ENCODE measurements at regions not wholly inside any gene's neighbourhood (a gene's known extent, or its start where the extent isn't known, plus 50 kb on each side); places are given as distances from the start of the nearest gene placed in this dataset.
A peak's percentile ranks its signal among the peaks of the same experiment; 100 is the strongest.
"Not testable (repeated sequence)": the region's sequence is repeated elsewhere in the genome, so short reads cannot be mapped to it uniquely, and the experiment has no call there.

GRCh38 chrX:120752431-120753082, 122.7 kb upstream of the C1GALT1C1 start:
- no peak for DNase-seq

DNA sequence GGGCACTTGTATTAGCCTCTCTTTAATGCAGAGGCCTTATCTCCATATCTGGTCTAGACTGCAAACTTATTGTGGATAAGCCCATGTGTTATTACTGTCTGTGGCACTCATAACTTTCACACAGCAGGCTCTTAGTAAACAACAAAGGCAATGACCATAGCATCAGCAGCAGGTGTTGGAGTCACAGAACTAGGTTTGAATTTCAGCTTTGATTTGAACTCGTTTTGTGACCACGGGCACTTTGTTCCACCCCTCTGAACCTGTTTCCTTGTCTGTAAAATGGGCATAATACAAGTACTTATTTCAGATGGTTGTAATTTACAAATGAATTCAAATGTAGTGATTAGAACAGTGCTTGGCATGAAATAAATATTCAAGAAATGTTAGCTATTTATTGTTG, 121.8 kb upstream of the C1GALT1C1 start:
- DNase-seq: no peak

- no peak for DNase-seq
Measured at GRCh38 chrX:120750381-120750780, 120.5 kb upstream of the C1GALT1C1 start.

GRCh38 chrX:120749141-120749846, 119.4 kb upstream of the C1GALT1C1 start:
- no peak for DNase-seq

- no peak for DNase-seq
Measured at GRCh38 chrX:120746153-120746552, 116.3 kb upstream of the C1GALT1C1 start.

GRCh38 chrX:120742946-120743665, 113.3 kb upstream of the C1GALT1C1 start:
- no peak for DNase-seq

GRCh38 chrX:120741452-120741851, 111.6 kb upstream of the C1GALT1C1 start:
- no peak for DNase-seq

GRCh38 chrX:120740072-120740471, 110.2 kb upstream of the C1GALT1C1 start:
- no peak for DNase-seq

- no peak for DNase-seq
Measured at GRCh38 chrX:120739300-120739699, 109.4 kb upstream of the C1GALT1C1 start.

DNA sequence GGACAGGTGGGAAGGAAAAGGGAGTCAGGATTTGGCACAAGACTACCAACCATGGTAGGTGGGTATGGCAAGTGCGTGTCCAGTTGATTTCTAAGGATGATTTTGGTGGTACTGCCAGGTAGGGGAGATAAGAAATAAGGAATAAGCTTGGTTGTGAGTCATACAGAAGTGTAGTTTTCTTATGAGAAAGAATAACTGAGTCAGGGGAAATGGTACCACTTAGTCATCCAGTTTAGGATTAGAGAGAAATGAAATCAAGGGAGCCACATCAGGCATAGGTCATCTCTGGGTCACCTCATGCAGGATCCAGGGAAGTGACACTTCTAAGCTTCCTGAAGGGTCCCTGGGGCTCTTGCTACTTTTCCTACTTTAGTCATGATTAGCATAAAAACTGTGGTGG, 107.1 kb upstream of the C1GALT1C1 start:
- DNase-seq: no peak

- no peak for DNase-seq
Measured at GRCh38 chrX:120735966-120736365, 106.1 kb upstream of the C1GALT1C1 start.

- no peak for DNase-seq
Measured at GRCh38 chrX:120732879-120733278, 103.0 kb upstream of the C1GALT1C1 start.

DNA sequence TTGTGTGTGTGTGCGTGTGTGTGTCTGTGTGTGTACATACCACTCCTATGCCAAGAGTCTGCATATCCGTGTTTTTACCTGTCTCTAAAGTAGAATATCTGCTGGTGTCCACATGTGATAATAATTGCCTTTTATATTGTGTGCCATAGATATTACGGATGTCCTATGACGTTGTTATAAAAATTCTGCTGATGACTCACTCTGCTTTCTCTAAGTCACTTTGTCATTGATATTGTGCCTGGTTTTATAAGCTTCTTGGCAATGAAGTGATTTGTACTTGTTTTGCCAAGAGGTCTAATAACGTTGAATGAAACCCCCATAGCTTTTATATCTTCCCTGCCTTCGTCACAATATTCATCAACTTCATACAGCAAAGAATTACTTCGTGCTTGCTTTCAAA, 102.6 kb upstream of the C1GALT1C1 start:
- no peak for DNase-seq

GRCh38 chrX:120731386-120731785, 101.5 kb upstream of the C1GALT1C1 start:
- DNase-seq: no peak

DNA sequence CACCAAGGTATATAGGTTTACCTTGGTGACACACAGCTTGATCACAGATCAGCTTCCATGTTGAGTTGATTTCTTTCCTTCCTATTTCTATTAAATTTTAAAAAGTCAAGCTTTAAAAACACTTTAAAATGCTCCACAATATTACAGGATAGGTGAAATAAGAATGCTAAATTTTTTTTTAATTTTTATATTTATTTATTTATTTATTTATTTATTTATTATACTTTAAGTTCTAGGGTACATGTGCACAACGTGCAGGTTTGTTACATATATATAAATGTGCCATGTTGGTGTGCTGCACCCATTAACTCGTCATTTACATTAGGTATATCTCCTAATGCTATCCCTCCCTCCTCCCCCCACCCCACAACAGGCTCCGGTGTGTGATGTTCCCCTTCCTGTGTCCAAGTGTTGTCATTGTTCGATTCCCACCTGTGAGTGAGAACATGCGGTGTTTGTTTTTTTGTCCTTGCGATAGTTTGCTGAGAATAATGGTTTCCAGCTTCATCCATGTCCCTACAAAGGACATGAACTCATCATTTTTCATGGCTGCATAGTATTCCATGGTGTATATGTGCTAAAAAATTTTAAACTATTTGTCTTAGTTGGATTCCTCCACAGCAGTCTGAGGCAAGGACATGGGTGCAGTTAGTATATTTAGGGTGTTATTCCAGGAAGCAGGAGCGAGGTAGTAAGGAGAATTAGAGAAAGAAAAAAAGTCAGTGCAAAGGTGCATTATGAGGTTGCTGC, 99.8 kb upstream of the C1GALT1C1 start:
- DNase-seq: not testable (repeated sequence)

- DNase-seq: no peak
Measured at GRCh38 chrX:120727911-120728310, 98.1 kb upstream of the C1GALT1C1 start.

- no peak for DNase-seq
Measured at GRCh38 chrX:120727452-120727851, 97.6 kb upstream of the C1GALT1C1 start.

GRCh38 chrX:120726294-120726693, 96.4 kb upstream of the C1GALT1C1 start:
- DNase-seq: no peak

- DNase-seq: no peak
Measured at GRCh38 chrX:120725874-120726273, 96.0 kb upstream of the C1GALT1C1 start.

DNA sequence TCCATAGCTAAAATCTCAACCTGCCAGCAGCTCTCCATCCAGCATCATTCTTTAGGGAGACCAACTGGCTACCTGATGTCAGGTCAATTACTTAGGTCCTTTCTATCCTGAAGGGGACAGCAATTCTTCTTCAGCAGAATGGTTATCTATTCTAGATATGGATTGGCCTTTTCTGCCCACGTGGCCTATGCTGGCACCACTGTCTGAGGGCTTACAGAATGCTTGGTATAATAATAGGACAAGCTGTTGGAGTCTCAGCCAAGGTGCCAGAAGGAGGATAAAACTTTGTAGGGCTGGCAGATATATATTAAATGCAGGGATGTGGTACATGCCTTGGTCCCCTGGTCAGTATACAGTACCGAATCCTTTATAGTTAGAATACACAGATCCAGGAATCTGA, 89.8 kb upstream of the C1GALT1C1 start:
- no peak for DNase-seq

GRCh38 chrX:120718969-120719368, 89.1 kb upstream of the C1GALT1C1 start:
- no peak for DNase-seq

DNA sequence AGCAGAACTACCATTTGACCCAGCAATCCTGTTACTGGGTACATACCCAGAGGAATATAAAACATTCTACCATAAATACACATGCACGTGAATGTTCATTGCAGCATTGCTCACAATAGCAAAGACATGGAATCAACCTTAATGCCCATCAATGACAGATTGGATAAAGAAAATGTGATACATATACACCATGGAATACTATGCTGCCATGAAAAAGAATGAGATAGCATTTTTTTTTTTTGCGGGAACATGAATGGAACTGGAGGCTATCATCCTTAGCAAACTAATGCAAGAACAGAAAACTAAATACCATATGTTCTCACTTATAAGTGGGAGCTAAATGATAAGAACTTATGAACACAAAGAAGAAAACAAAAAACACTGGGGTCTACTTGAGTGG, 72.5 kb upstream of the C1GALT1C1 start:
- not testable (repeated sequence) for DNase-seq

DNA sequence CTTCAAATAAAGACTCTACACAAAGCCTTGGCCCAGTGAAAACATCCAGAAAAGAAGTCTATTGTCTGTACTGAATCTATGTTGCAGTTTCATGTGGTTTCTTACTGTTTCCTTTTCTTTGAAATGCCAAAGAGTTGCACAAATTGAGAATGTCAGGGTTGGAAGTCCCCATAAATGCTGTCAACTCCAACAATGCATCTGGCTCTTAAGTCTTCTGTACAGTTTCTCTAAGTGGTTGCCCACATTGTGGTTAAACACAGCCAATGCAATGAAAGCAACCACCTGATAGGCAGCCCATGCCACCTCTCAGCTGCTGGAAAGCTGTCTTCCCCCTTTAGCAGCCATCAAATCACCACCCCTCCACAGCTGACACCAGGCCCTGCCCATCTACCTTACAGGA, 67.2 kb upstream of the C1GALT1C1 start:
- DNase-seq: peak; percentile 58
